PFSK-1 (cell line): ENCODE measurements at regions not wholly inside any gene's neighbourhood (a gene's known extent, or its start where the extent isn't known, plus 50 kb on each side); places are given as distances from the start of the nearest gene placed in this dataset.

Experiments used
- FOXP2 ChIP-seq: optimal IDR thresholded peaks from 2 replicates; pipeline ENCODE3; 2011; ENCODE audit warnings: borderline replicate concordance, control low read depth, inconsistent platforms; ENCODE audit not compliant: insufficient read depth; ENCODE audit errors: extremely low read length, extremely low read depth
- POLR2AphosphoS5 ChIP-seq: IDR thresholded peaks from 2 replicates; pipeline ENCODE4 v1.6.1; 2012; ENCODE audit warnings: low read depth, mild to moderate bottlenecking, control low read depth, low read length, moderate library complexity
- REST ChIP-seq, 2 experiments: IDR thresholded peaks; 2 replicates each; pipeline versions ENCODE4 v1.6.1 to v1.8.0; 2011 to 2012; ENCODE audit warnings: low read depth in 2 of 2, low read length in 2 of 2, control low read depth in 1 of 2, inconsistent platforms in 1 of 2, mild to moderate bottlenecking in 1 of 2, moderate library complexity in 1 of 2; ENCODE audit not compliant: insufficient read depth in 1 of 2
- SIN3A ChIP-seq: IDR thresholded peaks from 2 replicates; pipeline ENCODE4 v1.6.1; 2012; ENCODE audit warnings: mild to moderate bottlenecking, low read length, moderate library complexity, borderline replicate concordance; ENCODE audit not compliant: insufficient read depth
- TAF1 ChIP-seq: IDR thresholded peaks from 2 replicates; pipeline ENCODE4 v1.6.1; 2012; ENCODE audit warnings: low read length, control low read depth, borderline replicate concordance; ENCODE audit not compliant: insufficient read depth

GRCh38 chr10:109762555-109762954, 160.8 kb downstream of the XPNPEP1 start:
- no peak for TF ChIP-seq FOXP2
- no peak for TF ChIP-seq SIN3A
- TF ChIP-seq TAF1 = no peak
- TF ChIP-seq POLR2AphosphoS5 = no peak
- TF ChIP-seq REST (IDR thresholded peaks at IDR 0.05; ENCODE audit: insufficient read depth in 1 of 2, low read depth in 2 of 2, low read length in 2 of 2) = no peak

GRCh38 chr10:109746861-109747260, 176.4 kb downstream of the XPNPEP1 start:
- TF ChIP-seq REST (IDR thresholded peaks at IDR 0.05; ENCODE audit: insufficient read depth in 1 of 2, low read depth in 2 of 2, low read length in 2 of 2) = no peak
- TF ChIP-seq POLR2AphosphoS5 = no peak
- TF ChIP-seq SIN3A = no peak
- TF ChIP-seq TAF1 = no peak
- no peak for TF ChIP-seq FOXP2

GRCh38 chr10:109744020-109744419, 179.3 kb downstream of the XPNPEP1 start:
- TF ChIP-seq SIN3A = no peak
- TF ChIP-seq TAF1 = no peak
- TF ChIP-seq REST (IDR thresholded peaks at IDR 0.05; ENCODE audit: insufficient read depth in 1 of 2, low read depth in 2 of 2, low read length in 2 of 2) = no peak
- no peak for TF ChIP-seq FOXP2
- TF ChIP-seq POLR2AphosphoS5 = no peak

GRCh38 chr10:109743574-109743973, 179.7 kb downstream of the XPNPEP1 start:
- TF ChIP-seq POLR2AphosphoS5 (no peak), SIN3A (no peak), TAF1 (no peak), REST (IDR thresholded peaks at IDR 0.05; ENCODE audit: insufficient read depth in 1 of 2, low read depth in 2 of 2, low read length in 2 of 2) (no peak), FOXP2 (no peak)

DNA sequence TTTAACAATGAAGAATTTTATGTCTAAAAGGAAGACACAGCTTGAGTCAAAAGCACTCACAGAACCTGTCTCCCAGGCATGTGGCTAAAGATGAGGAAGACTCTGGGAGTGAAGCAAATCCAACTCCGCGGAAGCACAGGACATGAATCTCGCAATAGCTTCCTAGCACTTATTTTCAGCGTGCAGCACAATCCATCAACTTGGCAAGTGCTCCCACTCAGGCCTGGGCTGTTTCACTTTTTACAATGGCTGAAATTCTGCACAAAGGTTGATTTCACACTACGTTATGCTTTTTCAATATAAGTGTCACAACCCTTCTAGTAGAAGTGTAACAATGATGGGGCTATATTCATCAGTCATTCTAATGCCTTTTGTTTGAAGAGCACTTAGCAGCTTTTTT, 180.2 kb downstream of the XPNPEP1 start:
- TF ChIP-seq TAF1 (no peak), POLR2AphosphoS5 (no peak), REST (IDR thresholded peaks at IDR 0.05; ENCODE audit: insufficient read depth in 1 of 2, low read depth in 2 of 2, low read length in 2 of 2) (no peak)
